CD14-positive monocyte (primary cell): ENCODE measurements at regions not wholly inside any gene's neighbourhood (a gene's known extent, or its start where the extent isn't known, plus 50 kb on each side); places are given as distances from the start of the nearest gene placed in this dataset.

Experiments used
- DNase-seq, 3 donors: peaks; one replicate each; pipeline ENCODE4 v3.0.0-alpha.2; 2011 to 2022
- H2AFZ ChIP-seq: 2 replicates; pipeline ENCODE4 v1.6.0; 2012; ENCODE audit warnings: mild to moderate bottlenecking, low read depth, low read length, inconsistent platforms; ENCODE audit not compliant: insufficient read depth, poor library complexity, severe bottlenecking
- H3K27ac ChIP-seq, 2 donors: 1 replicate in 1 of 2; 2 replicates in 1 of 2; pipeline ENCODE4 v1.5.1; 2012 to 2013; ENCODE audit warnings: low read length in 2 of 2, control low read depth in 1 of 2, inconsistent platforms in 1 of 2, low read depth in 1 of 2, mild to moderate bottlenecking in 1 of 2
- H3K27me3 ChIP-seq, 2 donors: one replicate each; pipeline versions ENCODE4 v1.6.0 to v1.6.1; 2011 to 2013; ENCODE audit warnings: low read length in 2 of 2; ENCODE audit not compliant: control insufficient read depth in 2 of 2, insufficient read depth in 2 of 2
- H3K36me3 ChIP-seq, 2 donors: replicated peaks in 1 of 2; 1 replicate in 1 of 2; 2 replicates in 1 of 2; pipeline versions ENCODE4 v1.5.1 to v1.6.1; 2012 to 2013; ENCODE audit warnings: low read length in 2 of 2, control low read depth in 1 of 2, inconsistent platforms in 1 of 2, mild to moderate bottlenecking in 1 of 2; ENCODE audit not compliant: insufficient read depth in 2 of 2, control insufficient read depth in 1 of 2
- H3K4me1 ChIP-seq, 2 donors: 1 replicate in 1 of 2; 2 replicates in 1 of 2; pipeline versions ENCODE4 v1.5.1 to v1.6.1; 2012 to 2013; ENCODE audit warnings: low read length in 2 of 2, control low read depth in 1 of 2, inconsistent platforms in 1 of 2, mild to moderate bottlenecking in 1 of 2, moderate library complexity in 1 of 2; ENCODE audit not compliant: insufficient read depth in 2 of 2, control insufficient read depth in 1 of 2
- H3K4me2 ChIP-seq: replicated peaks from 2 replicates; pipeline ENCODE3; 2012; ENCODE audit warnings: low read length, moderate library complexity, mild to moderate bottlenecking; ENCODE audit not compliant: poor library complexity, severe bottlenecking; ENCODE audit errors: extremely low read depth
- H3K4me3 ChIP-seq, 3 experiments: fragments of 200-600 bp in 1 of 3; sonication (generic) in 1 of 3; replicated peaks in 1 of 3; 1 replicate in 2 of 3; 2 replicates in 1 of 3; pipeline ENCODE4 v1.5.1; 2011 to 2013; ENCODE audit warnings: low read length in 3 of 3, mild to moderate bottlenecking in 3 of 3, control low read depth in 2 of 3, low read depth in 2 of 3, inconsistent platforms in 1 of 3, moderate library complexity in 1 of 3
- H3K79me2 ChIP-seq: 2 replicates; pipeline ENCODE4 v1.6.0; 2012; ENCODE audit warnings: mild to moderate bottlenecking, control low read depth, inconsistent platforms, low read length, moderate library complexity; ENCODE audit not compliant: insufficient read depth
- H3K9ac ChIP-seq: 2 replicates; pipeline ENCODE4 v1.6.0; 2017; ENCODE audit warnings: low read length, mild to moderate bottlenecking; ENCODE audit not compliant: insufficient read depth, poor library complexity, severe bottlenecking
- H3K9me3 ChIP-seq, 2 donors: replicated peaks in 1 of 2; 1 replicate in 1 of 2; 2 replicates in 1 of 2; pipeline versions ENCODE4 v1.5.1 to v1.6.1; 2012 to 2013; ENCODE audit warnings: low read length in 2 of 2, control low read depth in 1 of 2; ENCODE audit not compliant: control insufficient read depth in 1 of 2, insufficient read depth in 1 of 2
- H4K20me1 ChIP-seq: 2 replicates; pipeline ENCODE4 v1.6.0; 2012; ENCODE audit warnings: mild to moderate bottlenecking, low read length, control low read depth, moderate library complexity; ENCODE audit not compliant: insufficient read depth
- H3K27ac Mint-ChIP-seq, 7 donors: one replicate each; pipeline ENCODE4 v1.8.0; 2020; ENCODE audit warnings: mild to moderate bottlenecking in 7 of 7, mixed read lengths in 7 of 7, moderate library complexity in 6 of 7, inconsistent platforms in 2 of 7
- H3K27me3 Mint-ChIP-seq, 3 donors: one replicate each; pipeline ENCODE4 v1.8.0; 2021 to 2022; ENCODE audit warnings: low read depth in 3 of 3, mild to moderate bottlenecking in 3 of 3, mixed read lengths in 3 of 3, moderate library complexity in 3 of 3, inconsistent platforms in 1 of 3
- H3K36me3 Mint-ChIP-seq, 2 donors: one replicate each; pipeline ENCODE4 v1.8.0; 2020; ENCODE audit warnings: mixed read lengths in 2 of 2, inconsistent platforms in 1 of 2, mild to moderate bottlenecking in 1 of 2
- H3K4me1 Mint-ChIP-seq: one replicate; pipeline ENCODE4 v1.8.0; 2020; ENCODE audit warnings: mild to moderate bottlenecking, mixed read lengths
- H3K4me3 Mint-ChIP-seq, 2 donors: one replicate each; pipeline ENCODE4 v1.8.0; 2020; ENCODE audit warnings: mild to moderate bottlenecking in 2 of 2, mixed read lengths in 2 of 2, moderate library complexity in 1 of 2
- H3K9me3 Mint-ChIP-seq, 7 donors: one replicate each; pipeline ENCODE4 v1.8.0; 2020 to 2022; ENCODE audit warnings: mixed read lengths in 7 of 7, mild to moderate bottlenecking in 6 of 7, moderate library complexity in 6 of 7, inconsistent platforms in 2 of 7
- WGBS: methylation state at CpG from one replicate; pipeline ENCODE4 v1.1.5; 2013; ENCODE audit warnings: missing lambda C conversion rate; ENCODE audit not compliant: insufficient coverage; 5-methylcytosine and 5-hydroxymethylcytosine counted together
- intact Hi-C, 2 donors: fragments of 100-400 bp; cut with micrococcal nuclease; formaldehyde crosslinking; loops; one replicate each; pipeline versions ENCODE4 v1.15.0 to v1.15.1; 2023
- TF ChIP-seq, protein P1 (sequence below): fragments of 200-600 bp; IDR thresholded peaks from one replicate; pipeline ENCODE4 v1.8.0; 2022; ENCODE audit warnings: antibody characterized with exemption, mild to moderate bottlenecking

DNA sequence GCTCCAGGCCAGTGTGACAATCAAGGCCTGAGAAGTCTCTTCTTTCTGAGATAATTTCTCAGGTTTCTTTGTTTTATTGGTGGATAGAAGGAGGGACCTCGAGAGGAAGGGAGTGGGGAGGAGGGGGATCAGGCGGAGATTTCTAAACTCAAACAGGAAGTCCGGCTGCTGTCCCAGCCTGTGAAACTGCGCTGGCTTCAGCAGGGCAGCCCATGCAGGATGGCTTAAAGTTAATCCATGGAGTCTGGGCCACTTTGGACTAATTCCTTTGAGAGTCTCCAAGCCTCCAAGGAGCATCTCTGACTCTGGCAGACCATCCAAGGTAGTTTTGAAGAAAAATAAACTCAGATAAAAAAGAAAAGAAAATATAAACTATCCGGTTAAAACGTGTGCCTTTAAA is 378.5 kb downstream of the MLLT3 start:
- H3K36me3 Mint-ChIP-seq: no peaks in the 10 kb centered on the region
- 16% methylated on average over 4 of the region's 6 CpGs for WGBS
- peaks cover 0 to 7% (median 3%) of the 10 kb centered on the region in 7 donors for H3K9me3 Mint-ChIP-seq
- peak overlapping the region in 5 of 7 donors; percentile 34 to 85 (median 53) for H3K27ac Mint-ChIP-seq
- peaks cover 44% of the 10 kb centered on the region for H3K4me1 Mint-ChIP-seq
- H4K20me1 ChIP-seq: no peaks in the 10 kb centered on the region
- peak overlapping the region in 1 of 2 donors; percentile 52 for H3K27ac ChIP-seq
- H3K9me3 ChIP-seq: peaks cover 0 to 5% of the 10 kb centered on the region in 2 donors
- H3K4me2 ChIP-seq: peak overlapping the region; percentile 61
- TF ChIP-seq, protein P1, sequence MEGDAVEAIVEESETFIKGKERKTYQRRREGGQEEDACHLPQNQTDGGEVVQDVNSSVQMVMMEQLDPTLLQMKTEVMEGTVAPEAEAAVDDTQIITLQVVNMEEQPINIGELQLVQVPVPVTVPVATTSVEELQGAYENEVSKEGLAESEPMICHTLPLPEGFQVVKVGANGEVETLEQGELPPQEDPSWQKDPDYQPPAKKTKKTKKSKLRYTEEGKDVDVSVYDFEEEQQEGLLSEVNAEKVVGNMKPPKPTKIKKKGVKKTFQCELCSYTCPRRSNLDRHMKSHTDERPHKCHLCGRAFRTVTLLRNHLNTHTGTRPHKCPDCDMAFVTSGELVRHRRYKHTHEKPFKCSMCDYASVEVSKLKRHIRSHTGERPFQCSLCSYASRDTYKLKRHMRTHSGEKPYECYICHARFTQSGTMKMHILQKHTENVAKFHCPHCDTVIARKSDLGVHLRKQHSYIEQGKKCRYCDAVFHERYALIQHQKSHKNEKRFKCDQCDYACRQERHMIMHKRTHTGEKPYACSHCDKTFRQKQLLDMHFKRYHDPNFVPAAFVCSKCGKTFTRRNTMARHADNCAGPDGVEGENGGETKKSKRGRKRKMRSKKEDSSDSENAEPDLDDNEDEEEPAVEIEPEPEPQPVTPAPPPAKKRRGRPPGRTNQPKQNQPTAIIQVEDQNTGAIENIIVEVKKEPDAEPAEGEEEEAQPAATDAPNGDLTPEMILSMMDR: no peak
- H3K36me3 ChIP-seq: no peaks in the 10 kb centered on the region
- intact Hi-C loops: no loop called here
- H3K79me2 ChIP-seq: no peaks in the 10 kb centered on the region
- H3K4me3 ChIP-seq: peak overlapping the region in 1 of 3 experiments; percentile 59
- peak overlapping the region in 1 of 2 donors; percentile 68 for H3K4me3 Mint-ChIP-seq
- peaks cover 36 to 42% of the 10 kb centered on the region in 2 donors for H3K4me1 ChIP-seq
- H3K9ac ChIP-seq: no peak overlapping the region
- peak in 1 of 3 donors; percentile 9 for DNase-seq
- H2AFZ ChIP-seq: peak overlapping the region; percentile 52
- H3K27me3 Mint-ChIP-seq: peaks cover 1 to 3% (median 3%) of the 10 kb centered on the region in 3 donors
- H3K27me3 ChIP-seq: no peaks in the 10 kb centered on the region

DNA sequence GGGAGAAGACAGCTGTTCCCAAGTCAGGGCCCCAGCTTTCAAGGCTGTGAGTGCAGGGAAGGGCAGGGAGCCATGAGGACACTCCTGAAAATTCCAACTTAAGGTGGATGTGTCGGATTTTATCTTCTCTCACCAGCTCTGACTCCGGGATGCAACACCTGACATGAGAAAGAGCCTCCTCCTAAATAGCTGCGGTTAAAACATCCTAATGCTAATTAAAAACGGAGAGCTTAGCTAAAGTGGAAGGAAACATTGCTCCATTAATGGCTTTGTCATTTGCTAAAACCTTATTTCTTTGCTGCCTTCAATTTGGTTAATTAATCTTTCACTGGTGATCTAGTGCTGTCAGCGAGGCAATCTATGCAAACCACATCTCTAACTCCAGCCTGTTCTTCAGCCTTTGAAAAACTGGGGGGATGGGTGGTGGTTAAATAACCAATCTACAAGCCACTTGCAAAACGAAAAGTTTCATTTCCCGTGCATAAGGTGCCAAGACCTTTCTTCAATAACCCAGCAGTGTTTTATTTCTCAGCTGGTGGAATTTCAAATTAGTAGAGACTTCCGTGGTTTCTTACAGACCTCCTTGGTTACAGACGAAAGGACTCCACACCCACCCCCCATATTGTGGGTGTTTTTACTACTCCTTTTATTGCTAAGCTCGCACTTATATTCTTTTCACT is 379.6 kb downstream of the MLLT3 start:
- intact Hi-C loops: no loop called here
- H3K9me3 ChIP-seq: no peaks in the 10 kb centered on the region
- no peaks in the 10 kb centered on the region for H3K79me2 ChIP-seq
- peak overlapping the region in 2 of 3 experiments; percentile 35 to 59 for H3K4me3 ChIP-seq
- Mint-ChIP-seq H3K9me3 (peaks cover 0 to 3% (median 0%) of the 10 kb centered on the region in 7 donors), H3K4me3 (peak overlapping the region; percentile 7 to 77), H3K4me1 (peaks cover 44% of the 10 kb centered on the region), H3K27me3 (peaks cover 1 to 4% (median 3%) of the 10 kb centered on the region in 3 donors), H3K27ac (peak overlapping the region in 3 of 7 donors; percentile 26 to 63 (median 31)), H3K36me3 (no peaks in the 10 kb centered on the region)
- no peaks in the 10 kb centered on the region for H4K20me1 ChIP-seq
- no peaks in the 10 kb centered on the region for H3K36me3 ChIP-seq
- no CpG with 5 or more reads among the region's 10 CpGs for WGBS
- no peak overlapping the region for H3K9ac ChIP-seq
- H3K4me2 ChIP-seq: peak overlapping the region; percentile 61
- H3K27ac ChIP-seq: peak overlapping the region in 1 of 2 donors; percentile 52
- TF ChIP-seq, protein P1: no peak
- no peaks in the 10 kb centered on the region for H3K27me3 ChIP-seq
- peaks cover 36 to 42% of the 10 kb centered on the region in 2 donors for H3K4me1 ChIP-seq
- DNase-seq: no peak
- H2AFZ ChIP-seq: peak overlapping the region; percentile 44
